Right cardiac atrium (tissue), 5 donors: ENCODE measurements at regions not wholly inside any gene's neighbourhood (a gene's known extent, or its start where the extent isn't known, plus 50 kb on each side); places are given as distances from the start of the nearest gene placed in this dataset.

Experiments
- ATAC-seq, 2 donors: fragments of 200-7000 bp; cut with Tn5 transposase; one replicate each; pipeline versions ENCODE4 v1.8.0 to v1.9.1; 2020; ENCODE audit warnings: moderate library complexity in 2 of 2, mild to moderate bottlenecking in 1 of 2
- DNase-seq, 3 donors: peaks; one replicate each; pipeline ENCODE4 v3.0.0-alpha.2; 2020
- H3K27ac ChIP-seq: one replicate; pipeline ENCODE4 v1.5.1; 2013; ENCODE audit warnings: mild to moderate bottlenecking, low read length, control low read depth, moderate library complexity
- H3K27me3 ChIP-seq: one replicate; pipeline ENCODE4 v1.6.1; 2013; ENCODE audit not compliant: control insufficient read depth, insufficient read depth
- H3K4me1 ChIP-seq: one replicate; pipeline ENCODE4 v1.6.1; 2013; ENCODE audit warnings: low read length; ENCODE audit not compliant: control insufficient read depth, insufficient read depth
- H3K4me3 ChIP-seq: one replicate; pipeline ENCODE4 v1.5.1; 2013; ENCODE audit warnings: low read length, control low read depth
- H3K9me3 ChIP-seq: one replicate; pipeline ENCODE4 v1.6.1; 2013; ENCODE audit warnings: low read length; ENCODE audit not compliant: control insufficient read depth
- WGBS: extraction: QIAGEN DNeasy Blood & Tissue Kit; methylation state at CpG from one replicate; pipeline ENCODE4 v1.1.7; 2013; 5-methylcytosine and 5-hydroxymethylcytosine counted together
- intact Hi-C, 4 donors: fragments of 100-400 bp; cut with DNase I; formaldehyde crosslinking; loops; one replicate each; pipeline versions ENCODE4 v1.11.0 to v1.14.0; 2022 to 2023
- donor health status: healthy with polysubstance abuse.
- donor health status: DM: no; HTN: yes; CAD: no.
- donor health status: DM: no; HTN: no; CAD: no.
- donor health status: DM: no; HTN: yes; CAD: no; lungs with severe emphysema.
- donor health status: DM: yes; HTN: yes; CAD: no.

- Histone ChIP-seq H3K27ac (peak overlapping the region; percentile 91), H3K9me3 (no peaks in the 10 kb centered on the region), H3K4me1 (peaks cover 38% of the 10 kb centered on the region), H3K4me3 (no peak overlapping the region), H3K27me3 (no peaks in the 10 kb centered on the region)
- DNase-seq (peak; percentile 79 to 85 (median 79)), ATAC-seq (peak; percentile 86 to 93)
- intact Hi-C loops: loop anchor here in 1 of 4 donors (10.0 kb wide), 1 partner anchor 62 kb away; no protein-coding TSS in a partner anchor
- WGBS: 32% methylated on average over 14 of the region's 14 CpGs
These were observed 139.8 kb downstream of the ZFP36L2 start for GRCh38 chr2:43086451-43087221.

DNA sequence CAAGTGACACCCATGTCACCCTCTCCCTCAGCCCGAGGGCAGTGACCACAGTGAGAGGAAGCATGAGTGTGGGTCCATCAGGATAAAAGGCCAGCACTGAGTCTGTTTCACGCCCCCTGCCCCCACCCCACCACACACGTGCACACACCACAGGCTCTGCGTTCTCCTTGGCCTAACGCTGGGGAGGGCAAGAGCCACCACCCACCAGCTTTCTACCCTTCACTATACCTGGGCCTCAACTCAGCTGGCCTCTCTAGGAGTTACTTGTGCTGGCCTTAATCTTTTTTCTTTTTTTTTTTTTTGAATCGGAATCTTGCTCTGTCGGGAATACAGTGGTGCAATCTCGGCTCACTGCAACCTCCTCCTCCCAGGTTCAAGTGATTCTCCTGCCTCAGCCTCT lies 140.5 kb downstream of the ZFP36L2 start:
- peaks cover 38% of the 10 kb centered on the region for H3K4me1 ChIP-seq
- H3K27ac ChIP-seq: peak overlapping the region; percentile 20
- peak in 1 of 2 donors; percentile 2 for ATAC-seq
- WGBS: 60% methylated on average over 8 of the region's 8 CpGs
- no peaks in the 10 kb centered on the region for H3K9me3 ChIP-seq
- intact Hi-C loops: loop anchor here in 1 of 4 donors (10.0 kb wide), 1 partner anchor 61 kb away; no protein-coding TSS in a partner anchor
- no peaks in the 10 kb centered on the region for H3K27me3 ChIP-seq
- H3K4me3 ChIP-seq: no peak overlapping the region
- DNase-seq: peak in 2 of 3 donors; percentile 40 to 50

- ATAC-seq: no peak
- Histone ChIP-seq H3K27me3 (no peaks in the 10 kb centered on the region), H3K4me1 (peaks cover 38% of the 10 kb centered on the region), H3K9me3 (no peaks in the 10 kb centered on the region), H3K4me3 (no peak overlapping the region), H3K27ac (peak overlapping the region; percentile 20)
- 86% methylated on average over 11 of the region's 11 CpGs for WGBS
- intact Hi-C loops: loop anchor here in 1 of 4 donors (10.0 kb wide), 1 partner anchor 61 kb away; no protein-coding TSS in a partner anchor
- DNase-seq: peak in 2 of 3 donors; percentile 45 to 54
These were observed 140.9 kb downstream of the ZFP36L2 start for GRCh38 chr2:43085505-43085904.

DNA sequence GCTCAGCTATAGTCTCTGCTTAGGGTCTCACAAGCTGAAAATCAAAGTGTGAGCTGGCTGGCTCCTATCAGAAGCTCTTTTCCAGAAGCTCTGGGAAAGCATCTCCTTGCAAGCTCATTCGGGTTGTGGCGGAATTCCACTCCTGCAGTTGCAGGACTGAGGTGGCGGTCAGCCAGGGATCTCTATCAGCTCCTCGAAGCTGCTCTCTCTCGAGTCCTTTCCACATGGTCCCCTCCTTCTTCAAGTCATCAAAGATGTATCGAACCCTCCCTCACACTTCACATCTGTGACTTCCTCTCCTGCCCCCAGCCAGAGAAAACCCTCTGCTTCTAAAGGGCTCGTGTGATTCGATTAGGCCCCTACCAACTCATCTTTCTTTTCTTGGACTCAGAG lies 141.7 kb downstream of the ZFP36L2 start:
- DNase-seq (peak; percentile 68 to 91 (median 87)), ATAC-seq (no peak)
- Histone ChIP-seq H3K4me3 (no peak overlapping the region), H3K27me3 (no peaks in the 10 kb centered on the region), H3K27ac (peak overlapping the region; percentile 84), H3K4me1 (peaks cover 38% of the 10 kb centered on the region), H3K9me3 (no peaks in the 10 kb centered on the region)
- 34% methylated on average over 8 of the region's 8 CpGs for WGBS
- intact Hi-C loops: loop anchor here in 1 of 4 donors (10.0 kb wide), 1 partner anchor 60 kb away; no protein-coding TSS in a partner anchor

- Histone ChIP-seq H3K4me3 (no peak overlapping the region), H3K4me1 (peaks cover 38% of the 10 kb centered on the region), H3K27me3 (no peaks in the 10 kb centered on the region), H3K9me3 (no peaks in the 10 kb centered on the region), H3K27ac (peak overlapping the region; percentile 84)
- ATAC-seq (peak; percentile 22 to 23), DNase-seq (peak; percentile 53 to 86 (median 83))
- 37% methylated on average over 13 of the region's 13 CpGs for WGBS
- intact Hi-C loops: loop anchor here in 1 of 4 donors (10.0 kb wide), 1 partner anchor 59 kb away; no protein-coding TSS in a partner anchor
These were observed 142.4 kb downstream of the ZFP36L2 start for GRCh38 chr2:43083710-43084698.

- intact Hi-C loops: loop anchor here in 1 of 4 donors (10.0 kb wide), 1 partner anchor 58 kb away; no protein-coding TSS in a partner anchor
These were observed 143.3 kb downstream of the ZFP36L2 start for GRCh38 chr2:43082903-43083677.

GRCh38 chr2:43082111-43082894 lies 144.1 kb downstream of the ZFP36L2 start:
- Histone ChIP-seq H3K4me1 (peaks cover 34% of the 10 kb centered on the region), H3K27me3 (no peaks in the 10 kb centered on the region), H3K9me3 (no peaks in the 10 kb centered on the region), H3K27ac (peak overlapping the region; percentile 84), H3K4me3 (no peak overlapping the region)
- intact Hi-C loops: loop anchor here in 1 of 4 donors (10.0 kb wide), 1 partner anchor 58 kb away; no protein-coding TSS in a partner anchor
- ATAC-seq: peak; percentile 73 to 79
- peak; percentile 80 to 92 (median 90) for DNase-seq
- 67% methylated on average over 15 of the region's 15 CpGs for WGBS

More at GRCh38 chr2:43082903-43083677, 143.3 kb downstream of the ZFP36L2 start:
- ATAC-seq (no peak), DNase-seq (peak; percentile 48 to 78 (median 77))
- WGBS: 46% methylated on average over 10 of the region's 10 CpGs
- no peaks in the 10 kb centered on the region for H3K27me3 ChIP-seq
- H3K9me3 ChIP-seq: no peaks in the 10 kb centered on the region
- H3K4me3 ChIP-seq: no peak overlapping the region
- peak overlapping the region; percentile 84 for H3K27ac ChIP-seq
- peaks cover 34% of the 10 kb centered on the region for H3K4me1 ChIP-seq

GRCh38 chr2:43081131-43081765 lies 145.2 kb downstream of the ZFP36L2 start:
- WGBS: 93% methylated on average over 5 of the region's 5 CpGs
- peak overlapping the region; percentile 16 for H3K27ac ChIP-seq
- DNase-seq: no peak
- H3K4me3 ChIP-seq: no peak overlapping the region
- no peaks in the 10 kb centered on the region for H3K27me3 ChIP-seq
- intact Hi-C loops: loop anchor here in 1 of 4 donors (10.0 kb wide), 1 partner anchor 56 kb away; no protein-coding TSS in a partner anchor
- peaks cover 29% of the 10 kb centered on the region for H3K4me1 ChIP-seq
- no peaks in the 10 kb centered on the region for H3K9me3 ChIP-seq
- no peak for ATAC-seq

DNA sequence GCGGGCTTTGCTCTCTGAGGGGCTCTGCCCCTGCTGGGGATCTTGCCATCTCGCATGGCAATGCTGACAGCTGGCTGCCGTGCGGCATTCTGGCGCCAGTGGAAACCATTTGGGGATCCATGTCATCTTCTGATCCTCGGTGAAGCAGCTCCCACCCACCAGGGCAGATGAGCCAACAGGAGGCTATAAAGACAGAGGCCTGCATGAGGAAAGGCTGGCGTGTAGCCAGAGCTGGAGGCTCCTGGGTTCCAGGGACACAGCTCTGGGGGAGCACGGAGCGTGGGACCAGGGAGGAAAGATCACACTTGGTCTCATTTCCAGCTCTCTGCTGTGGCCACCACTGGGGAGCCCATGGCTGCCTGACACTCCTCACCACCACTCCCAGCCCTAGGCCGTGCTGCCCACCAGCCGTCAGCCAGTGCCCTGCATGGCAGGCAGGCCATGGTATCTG lies 145.8 kb downstream of the ZFP36L2 start:
- DNase-seq (peak in 2 of 3 donors; percentile 59 to 69), ATAC-seq (no peak)
- no peak overlapping the region for H3K27ac ChIP-seq
- H3K27me3 ChIP-seq: no peaks in the 10 kb centered on the region
- no peaks in the 10 kb centered on the region for H3K9me3 ChIP-seq
- WGBS: 87% methylated on average over 11 of the region's 11 CpGs
- H3K4me3 ChIP-seq: no peak overlapping the region
- intact Hi-C loops: loop anchor here in 1 of 4 donors (10.0 kb wide), 1 partner anchor 56 kb away; no protein-coding TSS in a partner anchor
- peaks cover 31% of the 10 kb centered on the region for H3K4me1 ChIP-seq
